H9 (cell line): ENCODE measurements at regions not wholly inside any gene's neighbourhood (a gene's known extent, or its start where the extent isn't known, plus 50 kb on each side); places are given as distances from the start of the nearest gene placed in this dataset.

ENCODE experiments used
- DNase-seq: peaks from one replicate; pipeline ENCODE4 v3.0.0-alpha.2; 2017
- H2AFZ ChIP-seq: one replicate; pipeline ENCODE4 v1.6.1; 2013; ENCODE audit warnings: mild to moderate bottlenecking, low read length, control low read depth, moderate library complexity
- H2AK5ac ChIP-seq: 2 replicates; pipeline ENCODE4 v1.6.1; 2013; ENCODE audit warnings: low read length, control low read depth, mixed read lengths; ENCODE audit not compliant: insufficient read length
- H2BK120ac ChIP-seq: one replicate; pipeline ENCODE4 v1.6.1; 2013; ENCODE audit warnings: low read depth, mild to moderate bottlenecking, low read length, control low read depth, inconsistent platforms; ENCODE audit not compliant: poor library complexity, severe bottlenecking
- H2BK12ac ChIP-seq: 2 replicates; pipeline ENCODE4 v1.6.1; 2013; ENCODE audit warnings: low read length, control low read depth, mixed read lengths, low read depth; ENCODE audit not compliant: insufficient read length
- H2BK15ac ChIP-seq: 2 replicates; pipeline ENCODE4 v1.6.1; 2013; ENCODE audit warnings: low read depth, low read length, control low read depth
- H2BK20ac ChIP-seq: one replicate; pipeline ENCODE4 v1.6.1; 2013; ENCODE audit warnings: low read depth, mild to moderate bottlenecking, low read length, control low read depth, inconsistent platforms; ENCODE audit not compliant: poor library complexity, severe bottlenecking
- H2BK5ac ChIP-seq: 2 replicates; pipeline ENCODE4 v1.6.1; 2013; ENCODE audit warnings: low read length, control low read depth, mixed read lengths; ENCODE audit not compliant: insufficient read length
- H3K14ac ChIP-seq: 2 replicates; pipeline ENCODE4 v1.6.1; 2013; ENCODE audit warnings: low read length, control low read depth; ENCODE audit not compliant: insufficient read depth
- H3K18ac ChIP-seq: 2 replicates; pipeline ENCODE4 v1.6.1; 2013; ENCODE audit warnings: low read depth, mild to moderate bottlenecking, mixed read lengths, low read length, control low read depth; ENCODE audit not compliant: insufficient read length
- H3K23ac ChIP-seq: 2 replicates; pipeline ENCODE4 v1.6.1; 2013; ENCODE audit warnings: low read length, control low read depth, mixed read lengths, low read depth; ENCODE audit not compliant: insufficient read length
- H3K23me2 ChIP-seq: 2 replicates; pipeline ENCODE4 v1.6.1; 2013; ENCODE audit warnings: low read depth, mild to moderate bottlenecking, mixed read lengths, low read length, control low read depth; ENCODE audit not compliant: insufficient read length, poor library complexity, severe bottlenecking
- H3K27ac ChIP-seq: 2 replicates; pipeline ENCODE4 v1.5.1; 2013; ENCODE audit warnings: low read length, control low read depth, mixed read lengths, low read depth; ENCODE audit not compliant: insufficient read length
- H3K27me3 ChIP-seq: 2 replicates; pipeline ENCODE4 v1.6.1; 2013; ENCODE audit warnings: low read length, control low read depth, inconsistent platforms; ENCODE audit not compliant: insufficient read depth
- H3K4ac ChIP-seq: 2 replicates; pipeline ENCODE4 v1.6.1; 2013; ENCODE audit warnings: low read depth, mild to moderate bottlenecking, control low read depth, inconsistent platforms, low read length, moderate library complexity
- H3K4me1 ChIP-seq: 2 replicates; pipeline ENCODE4 v1.6.1; 2013; ENCODE audit warnings: low read length, control low read depth, inconsistent platforms; ENCODE audit not compliant: insufficient read depth
- H3K4me2 ChIP-seq: 2 replicates; pipeline ENCODE4 v1.6.1; 2013; ENCODE audit warnings: low read length, control low read depth, mixed read lengths; ENCODE audit not compliant: insufficient read length, insufficient read depth
- H3K56ac ChIP-seq: 2 replicates; pipeline ENCODE4 v1.6.1; 2013; ENCODE audit warnings: low read depth, mild to moderate bottlenecking, mixed read lengths, low read length, control low read depth; ENCODE audit not compliant: insufficient read length
- H3K79me1 ChIP-seq: 2 replicates; pipeline ENCODE4 v1.6.1; 2013; ENCODE audit warnings: low read depth, mild to moderate bottlenecking, moderate library complexity, low read length, control low read depth, inconsistent platforms; ENCODE audit not compliant: insufficient read depth, poor library complexity, severe bottlenecking
- H3K79me2 ChIP-seq: 2 replicates; pipeline ENCODE4 v1.6.1; 2013; ENCODE audit warnings: low read length, control low read depth, inconsistent platforms; ENCODE audit not compliant: insufficient read depth
- H3K9ac ChIP-seq: 2 replicates; pipeline ENCODE4 v1.6.1; 2013; ENCODE audit warnings: low read length, control low read depth, mixed read lengths; ENCODE audit not compliant: insufficient read length; ENCODE audit errors: extremely low read depth
- H3K9me3 ChIP-seq: one replicate; pipeline ENCODE4 v1.6.1; 2013; ENCODE audit warnings: low read depth, low read length, inconsistent platforms; ENCODE audit not compliant: control insufficient read depth
- H3T11ph ChIP-seq: one replicate; pipeline ENCODE4 v1.6.1; 2013; ENCODE audit warnings: mild to moderate bottlenecking, low read length, control low read depth, inconsistent platforms
- H4K20me1 ChIP-seq: one replicate; pipeline ENCODE4 v1.6.1; 2013; ENCODE audit not compliant: control insufficient read depth, insufficient read length, insufficient read depth
- H4K5ac ChIP-seq: 2 replicates; pipeline ENCODE4 v1.6.1; 2013; ENCODE audit warnings: low read depth, mild to moderate bottlenecking, mixed read lengths, low read length, control low read depth; ENCODE audit not compliant: insufficient read length
- H4K8ac ChIP-seq: replicated peaks from 2 replicates; pipeline ENCODE4 v1.6.1; 2013; ENCODE audit warnings: low read length, control low read depth, mixed read lengths, low read depth; ENCODE audit not compliant: insufficient read length
- H4K91ac ChIP-seq: 2 replicates; pipeline ENCODE4 v1.6.1; 2013; ENCODE audit warnings: low read depth, mild to moderate bottlenecking, moderate library complexity, mixed read lengths, low read length, control low read depth; ENCODE audit not compliant: insufficient read length
- H3K27ac Mint-ChIP-seq, 3 experiments: 2 replicates in 2 of 3; 3 replicates in 1 of 3; pipeline ENCODE4 v1.8.0; 2020 to 2021; ENCODE audit warnings: mixed read lengths in 3 of 3, mild to moderate bottlenecking in 1 of 3, moderate library complexity in 1 of 3
- H3K27me3 Mint-ChIP-seq: 2 replicates; pipeline ENCODE4 v1.8.0; 2021; ENCODE audit warnings: low read depth, mild to moderate bottlenecking, moderate library complexity, mixed read lengths
- H3K36me3 Mint-ChIP-seq, 3 experiments: 2 replicates in 2 of 3; 3 replicates in 1 of 3; pipeline ENCODE4 v1.8.0; 2020 to 2021; ENCODE audit warnings: low read depth in 3 of 3, mixed read lengths in 3 of 3; ENCODE audit not compliant: insufficient read depth in 1 of 3
- H3K4me1 Mint-ChIP-seq, 2 experiments: 2 replicates each; pipeline ENCODE4 v1.8.0; 2020; ENCODE audit warnings: mixed read lengths in 2 of 2
- H3K4me3 Mint-ChIP-seq, 2 experiments: 2 replicates in 1 of 2; 3 replicates in 1 of 2; pipeline ENCODE4 v1.8.0; 2020 to 2021; ENCODE audit warnings: mild to moderate bottlenecking in 2 of 2, mixed read lengths in 2 of 2, moderate library complexity in 1 of 2
- H3K9me3 Mint-ChIP-seq, 2 experiments: 2 replicates in 1 of 2; 3 replicates in 1 of 2; pipeline ENCODE4 v1.8.0; 2020; ENCODE audit warnings: mild to moderate bottlenecking in 2 of 2, mixed read lengths in 2 of 2, moderate library complexity in 1 of 2
- WGBS: extraction: QIAGEN DNeasy Blood & Tissue Kit; methylation state at CpG from one replicate; pipeline ENCODE4 v1.1.7; 2013; ENCODE audit warnings: missing lambda C conversion rate, low lambda C conversion rate, mixed read lengths; ENCODE audit not compliant: insufficient read length; ENCODE audit errors: extremely low coverage; 5-methylcytosine and 5-hydroxymethylcytosine counted together
- TF ChIP-seq, protein P1 (sequence below): fragments of 200-600 bp; sonication (generic); conservative IDR thresholded peaks from 3 replicates; pipeline ENCODE4 v1.8.0; 2021; ENCODE audit warnings: antibody characterized with exemption, mild to moderate bottlenecking

DNA sequence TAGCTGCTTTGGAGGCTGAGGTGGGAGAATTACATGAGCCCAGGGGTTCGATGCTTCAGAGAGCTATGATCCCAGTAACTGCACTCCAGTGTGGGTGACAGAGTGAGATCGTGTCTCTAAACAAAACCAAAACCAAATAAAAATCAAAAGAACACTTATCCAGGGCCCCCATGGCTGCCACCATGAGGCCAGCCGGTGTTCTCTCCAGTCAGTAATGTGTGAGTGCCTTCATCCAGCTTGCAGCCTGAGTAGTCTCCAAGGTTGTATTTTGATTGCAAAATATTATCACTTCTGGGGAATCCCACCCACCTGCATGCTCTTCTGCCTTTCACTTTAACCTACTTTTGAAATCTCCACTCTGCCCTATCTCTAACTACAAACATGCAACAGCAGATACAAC is 221.0 kb upstream of the WSB1 start:
- no peaks in the 10 kb centered on the region for H3K4me1 ChIP-seq
- H2BK120ac ChIP-seq: no peak overlapping the region
- H3K9me3 Mint-ChIP-seq: peaks cover 98 to 99% of the 10 kb centered on the region in 2 experiments
- TF ChIP-seq, protein P1, sequence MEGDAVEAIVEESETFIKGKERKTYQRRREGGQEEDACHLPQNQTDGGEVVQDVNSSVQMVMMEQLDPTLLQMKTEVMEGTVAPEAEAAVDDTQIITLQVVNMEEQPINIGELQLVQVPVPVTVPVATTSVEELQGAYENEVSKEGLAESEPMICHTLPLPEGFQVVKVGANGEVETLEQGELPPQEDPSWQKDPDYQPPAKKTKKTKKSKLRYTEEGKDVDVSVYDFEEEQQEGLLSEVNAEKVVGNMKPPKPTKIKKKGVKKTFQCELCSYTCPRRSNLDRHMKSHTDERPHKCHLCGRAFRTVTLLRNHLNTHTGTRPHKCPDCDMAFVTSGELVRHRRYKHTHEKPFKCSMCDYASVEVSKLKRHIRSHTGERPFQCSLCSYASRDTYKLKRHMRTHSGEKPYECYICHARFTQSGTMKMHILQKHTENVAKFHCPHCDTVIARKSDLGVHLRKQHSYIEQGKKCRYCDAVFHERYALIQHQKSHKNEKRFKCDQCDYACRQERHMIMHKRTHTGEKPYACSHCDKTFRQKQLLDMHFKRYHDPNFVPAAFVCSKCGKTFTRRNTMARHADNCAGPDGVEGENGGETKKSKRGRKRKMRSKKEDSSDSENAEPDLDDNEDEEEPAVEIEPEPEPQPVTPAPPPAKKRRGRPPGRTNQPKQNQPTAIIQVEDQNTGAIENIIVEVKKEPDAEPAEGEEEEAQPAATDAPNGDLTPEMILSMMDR: no peak
- no peak overlapping the region for H4K8ac ChIP-seq
- H2BK20ac ChIP-seq: no peak overlapping the region
- H3K79me2 ChIP-seq: no peaks in the 10 kb centered on the region
- no peaks in the 10 kb centered on the region for H3K23me2 ChIP-seq
- H3K36me3 Mint-ChIP-seq: peaks cover 4 to 49% (median 15%) of the 10 kb centered on the region in 3 experiments; a peak in 5 of 7 replicates
- no peak for DNase-seq
- H3K27me3 ChIP-seq: no peaks in the 10 kb centered on the region
- H2AFZ ChIP-seq: no peak overlapping the region
- no peak overlapping the region for H2BK12ac ChIP-seq
- no peaks in the 10 kb centered on the region; the same call in 1 of the 2 replicates for H3K27me3 Mint-ChIP-seq
- WGBS: no CpG with 5 or more reads among the region's 3 CpGs
- H3K9ac ChIP-seq: no peak overlapping the region
- no peak overlapping the region for H3K4ac ChIP-seq
- H3K9me3 ChIP-seq: peaks cover 99% of the 10 kb centered on the region
- H3K4me3 Mint-ChIP-seq: no peak overlapping the region
- no peaks in the 10 kb centered on the region for H4K20me1 ChIP-seq
- H4K91ac ChIP-seq: no peak overlapping the region
- H3K56ac ChIP-seq: no peak overlapping the region
- no peak overlapping the region for H3T11ph ChIP-seq
- H3K27ac Mint-ChIP-seq: no peak overlapping the region
- no peaks in the 10 kb centered on the region for H3K79me1 ChIP-seq
- no peaks in the 10 kb centered on the region for H3K4me1 Mint-ChIP-seq
- no peak overlapping the region for H4K5ac ChIP-seq
- no peak overlapping the region for H3K4me2 ChIP-seq
- no peak overlapping the region for H2AK5ac ChIP-seq
- no peak overlapping the region for H3K18ac ChIP-seq
- H3K27ac ChIP-seq: no peak overlapping the region
- H2BK5ac ChIP-seq: no peak overlapping the region
- H3K23ac ChIP-seq: no peak overlapping the region
- no peak overlapping the region for H2BK15ac ChIP-seq
- no peak overlapping the region for H3K14ac ChIP-seq
